ENCODE measurements at regions not wholly inside any gene's neighbourhood (a gene's known extent, or its start where the extent isn't known, plus 50 kb on each side); places are given as distances from the start of the nearest gene placed in this dataset.

- Histone ChIP-seq H3K27ac (ENCODE audit: control insufficient read depth, insufficient read depth) (no peak overlapping the region), H3K36me3 (ENCODE audit: control insufficient read depth in 2 of 2, insufficient read depth in 2 of 2, low read length in 1 of 2) (no peaks in the 10 kb centered on the region), H2AFZ (ENCODE audit: control insufficient read depth, low read depth, low read length) (no peak overlapping the region), H3K27me3 (replicated peaks in 1 of 2; ENCODE audit: control insufficient read depth in 2 of 2, insufficient read depth in 2 of 2, low read length in 1 of 2) (no peaks in the 10 kb centered on the region), H3K4me1 (ENCODE audit: control insufficient read depth, insufficient read depth, low read length) (no peaks in the 10 kb centered on the region), H3K4me2 (ENCODE audit: control insufficient read depth, insufficient read depth) (no peak overlapping the region), H3K9ac (ENCODE audit: control insufficient read depth, insufficient read depth, low read length) (no peak overlapping the region), H3K4me3 (no peak overlapping the region), H3K9me3 (replicated peaks; ENCODE audit: control insufficient read depth, insufficient read depth, low read length) (no peaks in the 10 kb centered on the region), H4K20me1 (ENCODE audit: control insufficient read depth, insufficient read depth) (no peaks in the 10 kb centered on the region), H3K79me2 (ENCODE audit: control insufficient read depth, insufficient read depth, low read length) (no peaks in the 10 kb centered on the region)
- ChIA-PET CTCF (no interaction called here), SMC1A (ENCODE audit: uncharacterized antibody, unreplicated experiment) (no interaction called here), POLR2A (no interaction called here), RAD21 (ENCODE audit: unreplicated experiment) (no interaction called here)
- TF ChIP-seq MYC (IDR thresholded peaks at IDR 0.05; ENCODE audit: insufficient read depth, insufficient read length, insufficient replicate concordance, low read length, severe bottlenecking), result no peak
- no peak for TF ChIP-seq CEBPZ (IDR thresholded peaks at IDR 0.05; ENCODE audit: low read depth, low read length)
- TF ChIP-seq ZSCAN29 (IDR thresholded peaks at IDR 0.05), result no peak
- no peak for TF ChIP-seq RBBP5 (conservative IDR thresholded peaks at IDR 0.05)
- no peak for TF ChIP-seq MEF2A (IDR thresholded peaks at IDR 0.05; ENCODE audit: insufficient read depth, low read depth, low read length)
- no peak for TF ChIP-seq BCL11A (IDR thresholded peaks at IDR 0.05; ENCODE audit: low read depth, low read length)
- ATAC-seq (no peak), FAIRE-seq (no peak), DNase-seq (ENCODE audit: low read depth, low spot score) (no peak)
- no TSS peak for BruUV-seq (replicated peaks)
- in situ Hi-C loops (cut with MboI), result no loop called here
- WGBS (ENCODE audit: insufficient coverage, insufficient replicate concordance, low lambda C conversion rate, missing lambda C conversion rate), result 56% methylated on average over 13 of the region's 13 CpGs
- intact Hi-C loops (cut with micrococcal nuclease; ENCODE audit: unreplicated experiment), result no loop called here
These were observed 247.0 kb upstream of the PPP2R2D start for GRCh38 chr10:131653554-131654470.
